Upper lobe of left lung (tissue), 6 donors: ENCODE measurements at regions not wholly inside any gene's neighbourhood (a gene's known extent, or its start where the extent isn't known, plus 50 kb on each side); places are given as distances from the start of the nearest gene placed in this dataset.

ENCODE experiments used
- ATAC-seq, 2 donors: fragments of 200-7000 bp; cut with Tn5 transposase; one replicate each; pipeline ENCODE4 v1.9.1; 2022; ENCODE audit warnings: mild to moderate bottlenecking in 2 of 2, moderate library complexity in 2 of 2; ENCODE audit not compliant: low FRiP score in 2 of 2
- DNase-seq, 2 donors: peaks; one replicate each; pipeline ENCODE4 v3.0.0-alpha.2; 2019 to 2020
- H3K27ac ChIP-seq, 4 donors: fragments of 200-600 bp; sonication (generic); one replicate each; pipeline ENCODE4 v1.5.1; 2016 to 2019
- H3K27me3 ChIP-seq, 4 donors: fragments of 200-600 bp; sonication (generic); one replicate each; pipeline ENCODE4 v1.5.1; 2017 to 2019
- H3K36me3 ChIP-seq, 4 donors: fragments of 200-600 bp; sonication (generic); one replicate each; pipeline ENCODE4 v1.5.1; 2016 to 2019
- H3K4me1 ChIP-seq, 4 donors: fragments of 200-600 bp; sonication (generic); one replicate each; pipeline ENCODE4 v1.5.1; 2018 to 2019
- H3K4me3 ChIP-seq, 4 donors: fragments of 200-600 bp; sonication (generic); one replicate each; pipeline ENCODE4 v1.5.1; 2017 to 2019; ENCODE audit warnings: mild to moderate bottlenecking in 2 of 4, moderate library complexity in 1 of 4
- H3K9me3 ChIP-seq, 4 donors: fragments of 200-600 bp; sonication (generic); one replicate each; pipeline ENCODE4 v1.5.1; 2018 to 2019
- CTCF ChIP-seq, 6 experiments: fragments of 450-650 bp in 4 of 6; fragments of 200-600 bp in 2 of 6; sonication (generic) in 2 of 6; IDR thresholded peaks; one replicate each; pipeline ENCODE4 v1.5.1; 2016 to 2019; ENCODE audit warnings: antibody characterized with exemption in 6 of 6
- EP300 ChIP-seq, 4 donors: sonication (generic); formaldehyde crosslinking; IDR thresholded peaks; one replicate each; pipeline ENCODE4 v1.5.1; 2017; ENCODE audit warnings: antibody characterized with exemption in 4 of 4, control low read depth in 2 of 4
- POLR2A ChIP-seq, 4 donors: fragments of 450-650 bp; IDR thresholded peaks; one replicate each; pipeline ENCODE4 v1.5.1; 2016 to 2017; ENCODE audit warnings: antibody characterized with exemption in 4 of 4, mild to moderate bottlenecking in 2 of 4
- POLR2AphosphoS5 ChIP-seq, 2 donors: sonication (generic); formaldehyde crosslinking; IDR thresholded peaks; one replicate each; pipeline ENCODE4 v1.5.1; 2017; ENCODE audit warnings: antibody characterized with exemption in 2 of 2
- WGBS, 2 donors: methylation state at CpG; one replicate each; pipeline ENCODE4 v1.1.5; 2017 to 2018; 5-methylcytosine and 5-hydroxymethylcytosine counted together
- donor health status: DM: no; HTN: no; CAD: no; lungs with moderate emphysema.
- donor health status: DM: no; HTN: yes; CAD: no; lungs with severe emphysema.

GRCh38 chr5:174606646-174607045 is 117.7 kb upstream of the MSX2 start:
- no peak for ATAC-seq

GRCh38 chr5:174607205-174607604 is 117.2 kb upstream of the MSX2 start:
- peaks cover 0 to 8% (median 3%) of the 10 kb centered on the region in 4 donors for H3K4me1 ChIP-seq
- H3K4me3 ChIP-seq: no peak overlapping the region
- no peak for DNase-seq
- no peaks in the 10 kb centered on the region for H3K27me3 ChIP-seq
- no peak for TF ChIP-seq CTCF (IDR thresholded peaks at IDR 0.05)
- no peak for TF ChIP-seq POLR2AphosphoS5 (IDR thresholded peaks at IDR 0.05)
- no peak for TF ChIP-seq POLR2A (IDR thresholded peaks at IDR 0.05)
- TF ChIP-seq EP300 (IDR thresholded peaks at IDR 0.05): no peak
- 87 to 95% methylated on average over 5 of the region's 5 CpGs for WGBS, 2 donors
- H3K36me3 ChIP-seq: no peaks in the 10 kb centered on the region
- H3K9me3 ChIP-seq: no peaks in the 10 kb centered on the region
- ATAC-seq: no peak
- no peak overlapping the region for H3K27ac ChIP-seq

More at GRCh38 chr5:174606646-174607045, 117.7 kb upstream of the MSX2 start:
- H3K4me1 ChIP-seq: peaks cover 0 to 8% (median 3%) of the 10 kb centered on the region in 4 donors
- H3K27me3 ChIP-seq: no peaks in the 10 kb centered on the region
- WGBS, 2 donors: 57 to 58% methylated on average over 4 of the region's 4 CpGs
- no peaks in the 10 kb centered on the region for H3K36me3 ChIP-seq
- no peak overlapping the region for H3K4me3 ChIP-seq
- no peak for DNase-seq
- no peak overlapping the region for H3K27ac ChIP-seq
- TF ChIP-seq POLR2A (IDR thresholded peaks at IDR 0.05): no peak
- TF ChIP-seq POLR2AphosphoS5 (IDR thresholded peaks at IDR 0.05): no peak
- TF ChIP-seq CTCF (IDR thresholded peaks at IDR 0.05): no peak
- TF ChIP-seq EP300 (IDR thresholded peaks at IDR 0.05): no peak
- no peaks in the 10 kb centered on the region for H3K9me3 ChIP-seq

GRCh38 chr5:174607916-174608315 is 116.5 kb upstream of the MSX2 start:
- no peak for DNase-seq
- peaks cover 0 to 8% (median 3%) of the 10 kb centered on the region in 4 donors for H3K4me1 ChIP-seq
- no peaks in the 10 kb centered on the region for H3K36me3 ChIP-seq
- 46 to 70% methylated on average over 9 of the region's 9 CpGs for WGBS, 2 donors
- no peaks in the 10 kb centered on the region for H3K27me3 ChIP-seq
- H3K4me3 ChIP-seq: no peak overlapping the region
- TF ChIP-seq POLR2AphosphoS5 (IDR thresholded peaks at IDR 0.05): no peak
- TF ChIP-seq EP300 (IDR thresholded peaks at IDR 0.05): no peak
- no peak for TF ChIP-seq CTCF (IDR thresholded peaks at IDR 0.05)
- TF ChIP-seq POLR2A (IDR thresholded peaks at IDR 0.05): no peak
- no peak overlapping the region for H3K27ac ChIP-seq
- ATAC-seq: no peak
- H3K9me3 ChIP-seq: no peaks in the 10 kb centered on the region

GRCh38 chr5:174608631-174609097 is 115.7 kb upstream of the MSX2 start:
- TF ChIP-seq POLR2AphosphoS5 (IDR thresholded peaks at IDR 0.05) (no peak), EP300 (IDR thresholded peaks at IDR 0.05) (no peak), CTCF (IDR thresholded peaks at IDR 0.05) (no peak), POLR2A (IDR thresholded peaks at IDR 0.05) (no peak)
- peaks cover 0 to 8% (median 3%) of the 10 kb centered on the region in 4 donors for H3K4me1 ChIP-seq
- ATAC-seq (peak; percentile 69 to 81), DNase-seq (peak; percentile 62 to 77)
- WGBS, 2 donors: 2 to 19% methylated on average over 3 to 14 of the region's 14 CpGs
- no peak overlapping the region for H3K27ac ChIP-seq
- no peak overlapping the region for H3K4me3 ChIP-seq
- no peaks in the 10 kb centered on the region for H3K36me3 ChIP-seq
- H3K27me3 ChIP-seq: no peaks in the 10 kb centered on the region
- H3K9me3 ChIP-seq: no peaks in the 10 kb centered on the region

GRCh38 chr5:174609116-174609515 is 115.3 kb upstream of the MSX2 start:
- Histone ChIP-seq H3K27ac (no peak overlapping the region), H3K9me3 (no peaks in the 10 kb centered on the region), H3K4me3 (no peak overlapping the region), H3K36me3 (no peaks in the 10 kb centered on the region), H3K4me1 (peaks cover 0 to 8% (median 3%) of the 10 kb centered on the region in 4 donors), H3K27me3 (no peaks in the 10 kb centered on the region)
- WGBS, 2 donors: 45 to 56% methylated on average over 7 to 14 of the region's 14 CpGs
- peak in 1 of 2 donors; percentile 69 for DNase-seq
- TF ChIP-seq POLR2A (IDR thresholded peaks at IDR 0.05) (no peak), POLR2AphosphoS5 (IDR thresholded peaks at IDR 0.05) (no peak)
- ATAC-seq: peak; percentile 8 to 47
